K562 (cell line): ENCODE measurements at regions not wholly inside any gene's neighbourhood (a gene's known extent, or its start where the extent isn't known, plus 50 kb on each side); places are given as distances from the start of the nearest gene placed in this dataset.

Experiments used
- ATAC-seq: fragments of 200-7000 bp; cut with Tn5 transposase; 3 replicates; pipeline ENCODE4 v1.9.1; 2020; ENCODE audit warnings: moderate library complexity
- BruUV-seq: library from RNA; stranded (reverse); fragments of 400-500 nt; replicated peaks from 2 replicates; lab custom pipeline; 2021; lab: Mats Ljungman, UMichigan
- CTCF ChIA-PET: fragments of 300-600 bp; formaldehyde crosslinking; extraction: SDS; loops from one replicate; lab custom pipeline; 2021; ENCODE audit warnings: low intra/inter-chr PET ratio; lab: Yijun Ruan, JAX
- POLR2A ChIA-PET: fragments of 300-600, 350-650 bp; sonication (Branson Sonifier 250); formaldehyde crosslinking; extraction: SDS; loops from one replicate; lab custom pipeline; 2021; ENCODE audit warnings: antibody characterized with exemption, inconsistent platforms; lab: Yijun Ruan, JAX
- DNase-seq, 4 experiments: peaks; one replicate each; pipeline versions ENCODE4 v3.0.0 to v3.0.0-alpha.2; 2011 to 2018; ENCODE audit warnings: low spot score in 3 of 4, mixed read lengths in 3 of 4; ENCODE audit errors: extremely low read depth in 1 of 4
- FAIRE-seq: peaks from 2 replicates; lab custom pipeline; 2011; peaks lifted over from hg19 to GRCh38; lab: Jason Lieb, UNC
- H2AFZ ChIP-seq: 2 replicates; pipeline ENCODE4 v1.6.0; 2011; ENCODE audit warnings: low read depth, low read length, control low read depth, inconsistent platforms
- H3K27ac ChIP-seq: fragments of 200-600 bp; 3 replicates; pipeline ENCODE4 v1.8.0; 2011; ENCODE audit warnings: low read depth, mild to moderate bottlenecking, control low read depth, inconsistent platforms, low read length, moderate library complexity, mixed read lengths; ENCODE audit errors: extremely low read depth
- H3K27me3 ChIP-seq, 2 experiments: fragments of 300-600 bp in 1 of 2; 2 replicates in 1 of 2; 3 replicates in 1 of 2; pipeline versions ENCODE4 v1.6.0 to v1.8.0; 2011; ENCODE audit warnings: inconsistent platforms in 2 of 2, low read length in 2 of 2, mild to moderate bottlenecking in 1 of 2, mixed read lengths in 1 of 2, moderate library complexity in 1 of 2; ENCODE audit not compliant: control insufficient read depth in 2 of 2, insufficient read depth in 2 of 2
- H3K36me3 ChIP-seq: fragments of 300-600 bp; 3 replicates; pipeline ENCODE4 v1.8.0; 2011; ENCODE audit warnings: mild to moderate bottlenecking, low read length, inconsistent platforms; ENCODE audit not compliant: control insufficient read depth, insufficient read depth
- H3K4me1 ChIP-seq, 2 experiments: fragments of 200-600 bp in 1 of 2; replicated peaks in 1 of 2; 2 replicates in 1 of 2; 3 replicates in 1 of 2; pipeline versions ENCODE4 v1.5.1 to v1.8.0; 2011; ENCODE audit warnings: inconsistent platforms in 2 of 2, low read length in 2 of 2, mild to moderate bottlenecking in 1 of 2, mixed read lengths in 1 of 2, moderate library complexity in 1 of 2; ENCODE audit not compliant: control insufficient read depth in 2 of 2, insufficient read depth in 2 of 2
- H3K4me2 ChIP-seq: 2 replicates; pipeline ENCODE4 v1.6.1; 2011; ENCODE audit warnings: low read length, control low read depth, inconsistent platforms, mixed read lengths; ENCODE audit not compliant: insufficient read depth
- H3K4me3 ChIP-seq: fragments of 200-600 bp; sonication (generic), shearing (Covaris generic); 2 replicates; pipeline ENCODE4 v1.5.1; 2016; ENCODE audit warnings: control low read depth, inconsistent platforms
- H3K79me2 ChIP-seq: fragments of 200-600 bp; 3 replicates; pipeline ENCODE4 v1.8.0; 2011; ENCODE audit warnings: low read length, inconsistent platforms; ENCODE audit not compliant: control insufficient read depth, insufficient read depth
- H3K9ac ChIP-seq, 2 experiments: 2 replicates each; pipeline versions ENCODE4 v1.6.0 to v1.6.1; 2011; ENCODE audit warnings: low read depth in 2 of 2, low read length in 2 of 2, control low read depth in 1 of 2, inconsistent platforms in 1 of 2, mild to moderate bottlenecking in 1 of 2, mixed read lengths in 1 of 2; ENCODE audit not compliant: insufficient read depth in 1 of 2
- H3K9me1 ChIP-seq: one replicate; pipeline ENCODE4 v1.6.0; 2011; ENCODE audit warnings: inconsistent platforms, mild to moderate bottlenecking, low read length, moderate library complexity; ENCODE audit not compliant: control insufficient read depth, insufficient read depth
- H3K9me3 ChIP-seq: replicated peaks from 2 replicates; pipeline ENCODE4 v1.5.1; 2011; ENCODE audit warnings: low read depth, low read length, inconsistent platforms; ENCODE audit not compliant: control insufficient read depth, insufficient read depth
- H4K20me1 ChIP-seq: replicated peaks from 2 replicates; pipeline ENCODE4 v1.6.1; 2011; ENCODE audit warnings: low read length, inconsistent platforms, mixed read lengths; ENCODE audit not compliant: control insufficient read depth, insufficient read depth
- EZH2 ChIP-seq: IDR thresholded peaks from 2 replicates; pipeline ENCODE4 v1.6.1; 2012; ENCODE audit warnings: low read depth, mild to moderate bottlenecking, inconsistent platforms, low read length, borderline replicate concordance
- GTF2A2 ChIP-seq: IDR thresholded peaks from 2 replicates; pipeline ENCODE4 v1.6.1; 2016; ENCODE audit warnings: mild to moderate bottlenecking, missing genetic modification characterization, missing compliant biosample characterization
- NFYB ChIP-seq: IDR thresholded peaks from 2 replicates; pipeline ENCODE4 v1.6.1; 2011; ENCODE audit warnings: mild to moderate bottlenecking, moderate library complexity; ENCODE audit not compliant: insufficient read length; ENCODE audit errors: extremely low read depth
- TEAD2 ChIP-seq: fragments of 450-650 bp; IDR thresholded peaks from 2 replicates; pipeline ENCODE4 v1.6.1; 2016; ENCODE audit warnings: missing genetic modification characterization, control low read depth, missing compliant biosample characterization
- ZNF507 ChIP-seq: conservative IDR thresholded peaks from 2 replicates; pipeline ENCODE4 v1.6.1; 2017; ENCODE audit warnings: missing genetic modification characterization, missing compliant biosample characterization
- ZNF77 ChIP-seq: fragments of 250-450 bp; sonication (Bioruptor Pico); IDR thresholded peaks from 2 replicates; pipeline ENCODE4 v1.5.0; 2020
- WGBS: fragments of 100-300 bp; shearing (Covaris generic); methylation state at CpG from one replicate; pipeline ENCODE4 v1.1.6; 2016; ENCODE audit warnings: low coverage, mixed read lengths; ENCODE audit not compliant: insufficient coverage; ENCODE audit errors: missing lambda C conversion rate; 5-methylcytosine and 5-hydroxymethylcytosine counted together
- in situ Hi-C: fragments of 300-500 bp; cut with MboI; formaldehyde crosslinking; loops from 4 replicates; pipeline ENCODE4 v1.15.0; 2018; ENCODE audit warnings: inconsistent platforms, mixed read lengths
- intact Hi-C: fragments of 100-400 bp; cut with micrococcal nuclease; formaldehyde crosslinking; loops from 2 replicates; pipeline ENCODE4 v1.14.2; 2022

GRCh38 chr4:181944527-181944926 is 298.7 kb upstream of the TENM3 start:
- Histone ChIP-seq H4K20me1 (no peaks in the 10 kb centered on the region), H3K4me3 (no peak overlapping the region), H3K27ac (no peak overlapping the region), H2AFZ (no peak overlapping the region), H3K79me2 (no peaks in the 10 kb centered on the region), H3K36me3 (no peaks in the 10 kb centered on the region), H3K9me3 (no peaks in the 10 kb centered on the region), H3K4me2 (no peak overlapping the region), H3K9ac (no peak overlapping the region), H3K27me3 (no peaks in the 10 kb centered on the region), H3K4me1 (no peaks in the 10 kb centered on the region), H3K9me1 (no peaks in the 10 kb centered on the region)
- no peak for DNase-seq
- intact Hi-C loops = no loop called here
- POLR2A ChIA-PET = no interaction called here
- FAIRE-seq = no peak
- WGBS = 0% methylated on average over 7 of the region's 8 CpGs
- no peak for ATAC-seq
- TF ChIP-seq EZH2 (no peak), TEAD2 (tag) (no peak)
- in situ Hi-C loops = no loop called here
- CTCF ChIA-PET = no interaction called here
- BruUV-seq = no TSS peak

- Histone ChIP-seq H3K4me3 (no peak overlapping the region), H3K4me2 (no peak overlapping the region), H3K4me1 (no peaks in the 10 kb centered on the region), H3K79me2 (no peaks in the 10 kb centered on the region), H3K27ac (no peak overlapping the region), H3K9me1 (no peaks in the 10 kb centered on the region), H3K36me3 (no peaks in the 10 kb centered on the region), H3K27me3 (no peaks in the 10 kb centered on the region), H2AFZ (no peak overlapping the region), H3K9me3 (no peaks in the 10 kb centered on the region), H3K9ac (no peak overlapping the region), H4K20me1 (no peaks in the 10 kb centered on the region)
- DNase-seq (no peak), ATAC-seq (no peak), FAIRE-seq (no peak)
- no TSS peak for BruUV-seq
- TF ChIP-seq GTF2A2 (tag) = no peak
- no peak for TF ChIP-seq ZNF507 (tag)
- TF ChIP-seq NFYB = no peak
- no peak for TF ChIP-seq TEAD2 (tag)
- no peak for TF ChIP-seq ZNF77
- ChIA-PET CTCF (no interaction called here), POLR2A (no interaction called here)
- in situ Hi-C loops (no loop called here), intact Hi-C loops (no loop called here)
- WGBS = 0% methylated on average over 4 of the region's 4 CpGs
Measured at GRCh38 chr4:181946902-181947301, 296.3 kb upstream of the TENM3 start.
